ENCODE measurements at regions not wholly inside any gene's neighbourhood (a gene's known extent, or its start where the extent isn't known, plus 50 kb on each side); places are given as distances from the start of the nearest gene placed in this dataset.

- no peaks in the 10 kb centered on the region for H3K79me2 ChIP-seq (ENCODE audit: control insufficient read depth, insufficient read depth, low read length)
- H3K4me3 ChIP-seq (ENCODE audit: control extremely low read depth in 1 of 5, extremely low read depth in 1 of 5, insufficient read depth in 1 of 5, low read depth in 2 of 5, low read length in 4 of 5): no peak overlapping the region
- no peaks in the 10 kb centered on the region for H4K20me1 ChIP-seq (ENCODE audit: control insufficient read depth, insufficient read depth, low read length, poor library complexity, severe bottlenecking)
- no peak for ATAC-seq (ENCODE audit: low read depth)
- intact Hi-C loops (cut with micrococcal nuclease): no loop called here
- no peak overlapping the region for H3K9ac ChIP-seq (ENCODE audit: low read length)
- DNase-seq: no peak
- H3K27ac ChIP-seq (ENCODE audit: low read length in 2 of 2): no peak overlapping the region
- no peak overlapping the region for H3K4me3 Mint-ChIP-seq
- H3K36me3 ChIP-seq (replicated peaks in 1 of 2; ENCODE audit: control extremely low read depth in 1 of 2, control insufficient read depth in 1 of 2, extremely low read depth in 1 of 2, insufficient read depth in 2 of 2, low read length in 1 of 2): no peaks in the 10 kb centered on the region
- H3K27me3 Mint-ChIP-seq: no peaks in the 10 kb centered on the region
- no peaks in the 10 kb centered on the region for H3K27me3 ChIP-seq (replicated peaks in 1 of 4; ENCODE audit: control extremely low read depth in 1 of 4, control insufficient read depth in 3 of 4, insufficient read depth in 4 of 4, low read length in 3 of 4)
- CTCF ChIA-PET: no interaction called here
- H3K4me1 Mint-ChIP-seq: no peaks in the 10 kb centered on the region
- TF ChIP-seq CTCF (IDR thresholded peaks at IDR 0.05): no peak
- no peak for TF ChIP-seq EZH2 (IDR thresholded peaks at IDR 0.05; ENCODE audit: borderline replicate concordance, insufficient read depth, low read depth, low read length, poor library complexity, severe bottlenecking)
- no peak overlapping the region for H3K27ac Mint-ChIP-seq
- WGBS (ENCODE audit: insufficient coverage): 99% methylated on average over 5 of the region's 5 CpGs
- no peaks in the 10 kb centered on the region for H3K4me1 ChIP-seq (ENCODE audit: control insufficient read depth in 2 of 2, insufficient read depth in 2 of 2, low read length in 2 of 2)
- H3K4me2 ChIP-seq (replicated peaks; ENCODE audit: low read depth, low read length, poor library complexity, severe bottlenecking): no peak overlapping the region
- POLR2A ChIA-PET: no interaction called here
- no peaks in the 10 kb centered on the region for H3K9me3 Mint-ChIP-seq (ENCODE audit: insufficient read depth)
- H2AFZ ChIP-seq (ENCODE audit: insufficient read depth, low read depth, low read length, poor library complexity, severe bottlenecking): no peak overlapping the region
- no peaks in the 10 kb centered on the region for H3K9me3 ChIP-seq (ENCODE audit: control extremely low read depth in 1 of 3, control insufficient read depth in 2 of 3, insufficient read depth in 1 of 3, low read length in 2 of 3)
Measured at GRCh38 chr6:137775720-137776119, 91.3 kb upstream of the TNFAIP3 start.

- Mint-ChIP-seq H3K27me3 (no peaks in the 10 kb centered on the region), H3K9me3 (ENCODE audit: insufficient read depth) (no peaks in the 10 kb centered on the region), H3K4me1 (peaks cover 1% of the 10 kb centered on the region), H3K4me3 (no peak overlapping the region), H3K27ac (no peak overlapping the region)
- H3K4me3 ChIP-seq (ENCODE audit: control extremely low read depth in 1 of 5, extremely low read depth in 1 of 5, insufficient read depth in 1 of 5, low read depth in 2 of 5, low read length in 4 of 5): no peak overlapping the region
- ATAC-seq (ENCODE audit: low read depth): no peak
- no peak overlapping the region for H3K9ac ChIP-seq (ENCODE audit: low read length)
- H3K4me1 ChIP-seq (ENCODE audit: control insufficient read depth in 2 of 2, insufficient read depth in 2 of 2, low read length in 2 of 2): no peaks in the 10 kb centered on the region
- no peak for TF ChIP-seq EZH2 (IDR thresholded peaks at IDR 0.05; ENCODE audit: borderline replicate concordance, insufficient read depth, low read depth, low read length, poor library complexity, severe bottlenecking)
- no peak for TF ChIP-seq CTCF (IDR thresholded peaks at IDR 0.05)
- ChIA-PET POLR2A (no interaction called here), CTCF (no interaction called here)
- WGBS (ENCODE audit: insufficient coverage): 100% methylated on average over 1 of the region's 9 CpGs
- no peak overlapping the region for H2AFZ ChIP-seq (ENCODE audit: insufficient read depth, low read depth, low read length, poor library complexity, severe bottlenecking)
- H4K20me1 ChIP-seq (ENCODE audit: control insufficient read depth, insufficient read depth, low read length, poor library complexity, severe bottlenecking): no peaks in the 10 kb centered on the region
- no peak overlapping the region for H3K4me2 ChIP-seq (replicated peaks; ENCODE audit: low read depth, low read length, poor library complexity, severe bottlenecking)
- H3K27me3 ChIP-seq (replicated peaks in 1 of 4; ENCODE audit: control extremely low read depth in 1 of 4, control insufficient read depth in 3 of 4, insufficient read depth in 4 of 4, low read length in 3 of 4): no peaks in the 10 kb centered on the region
- H3K79me2 ChIP-seq (ENCODE audit: control insufficient read depth, insufficient read depth, low read length): no peaks in the 10 kb centered on the region
- H3K9me3 ChIP-seq (ENCODE audit: control extremely low read depth in 1 of 3, control insufficient read depth in 2 of 3, insufficient read depth in 1 of 3, low read length in 2 of 3): no peaks in the 10 kb centered on the region
- intact Hi-C loops (cut with micrococcal nuclease): no loop called here
- no peaks in the 10 kb centered on the region for H3K36me3 ChIP-seq (replicated peaks in 1 of 2; ENCODE audit: control extremely low read depth in 1 of 2, control insufficient read depth in 1 of 2, extremely low read depth in 1 of 2, insufficient read depth in 2 of 2, low read length in 1 of 2)
- H3K27ac ChIP-seq (ENCODE audit: low read length in 2 of 2): no peak overlapping the region
- DNase-seq: no peak
Measured at GRCh38 chr6:137776256-137776655, 90.8 kb upstream of the TNFAIP3 start.
